Bronchial epithelial cell (primary cell): ENCODE measurements at regions not wholly inside any gene's neighbourhood (a gene's known extent, or its start where the extent isn't known, plus 50 kb on each side); places are given as distances from the start of the nearest gene placed in this dataset.

Source experiments
- DNase-seq: peaks from one replicate; pipeline ENCODE4 v3.0.0-alpha.2; 2010; ENCODE audit warnings: low read depth
- FAIRE-seq: peaks from 2 replicates; lab custom pipeline; 2011; peaks lifted over from hg19 to GRCh38; lab: Jason Lieb, UNC
- H3K27me3 ChIP-seq: 2 replicates; pipeline ENCODE4 v1.5.1; 2011; ENCODE audit warnings: low read length; ENCODE audit not compliant: control insufficient read depth, insufficient read depth
- H3K36me3 ChIP-seq: 2 replicates; pipeline ENCODE4 v1.5.1; 2011; ENCODE audit warnings: low read length; ENCODE audit not compliant: control insufficient read depth, insufficient read depth
- H3K4me3 ChIP-seq: 2 replicates; pipeline ENCODE4 v1.5.1; 2011; ENCODE audit warnings: mild to moderate bottlenecking, low read depth, low read length, control low read depth
- TF ChIP-seq, protein P1 (sequence below): IDR thresholded peaks from 2 replicates; pipeline ENCODE4 v1.5.1; 2011; ENCODE audit warnings: mild to moderate bottlenecking, moderate library complexity, low read length, control low read depth, inconsistent platforms; ENCODE audit not compliant: insufficient read depth, severe bottlenecking

GRCh38 chr11:70719516-70719915, 321.2 kb downstream of the CTTN start:
- FAIRE-seq: no peak
- Histone ChIP-seq H3K36me3 (no peaks in the 10 kb centered on the region), H3K27me3 (no peaks in the 10 kb centered on the region), H3K4me3 (no peak overlapping the region)
- TF ChIP-seq, protein P1, sequence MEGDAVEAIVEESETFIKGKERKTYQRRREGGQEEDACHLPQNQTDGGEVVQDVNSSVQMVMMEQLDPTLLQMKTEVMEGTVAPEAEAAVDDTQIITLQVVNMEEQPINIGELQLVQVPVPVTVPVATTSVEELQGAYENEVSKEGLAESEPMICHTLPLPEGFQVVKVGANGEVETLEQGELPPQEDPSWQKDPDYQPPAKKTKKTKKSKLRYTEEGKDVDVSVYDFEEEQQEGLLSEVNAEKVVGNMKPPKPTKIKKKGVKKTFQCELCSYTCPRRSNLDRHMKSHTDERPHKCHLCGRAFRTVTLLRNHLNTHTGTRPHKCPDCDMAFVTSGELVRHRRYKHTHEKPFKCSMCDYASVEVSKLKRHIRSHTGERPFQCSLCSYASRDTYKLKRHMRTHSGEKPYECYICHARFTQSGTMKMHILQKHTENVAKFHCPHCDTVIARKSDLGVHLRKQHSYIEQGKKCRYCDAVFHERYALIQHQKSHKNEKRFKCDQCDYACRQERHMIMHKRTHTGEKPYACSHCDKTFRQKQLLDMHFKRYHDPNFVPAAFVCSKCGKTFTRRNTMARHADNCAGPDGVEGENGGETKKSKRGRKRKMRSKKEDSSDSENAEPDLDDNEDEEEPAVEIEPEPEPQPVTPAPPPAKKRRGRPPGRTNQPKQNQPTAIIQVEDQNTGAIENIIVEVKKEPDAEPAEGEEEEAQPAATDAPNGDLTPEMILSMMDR: no peak
- DNase-seq: no peak

DNA sequence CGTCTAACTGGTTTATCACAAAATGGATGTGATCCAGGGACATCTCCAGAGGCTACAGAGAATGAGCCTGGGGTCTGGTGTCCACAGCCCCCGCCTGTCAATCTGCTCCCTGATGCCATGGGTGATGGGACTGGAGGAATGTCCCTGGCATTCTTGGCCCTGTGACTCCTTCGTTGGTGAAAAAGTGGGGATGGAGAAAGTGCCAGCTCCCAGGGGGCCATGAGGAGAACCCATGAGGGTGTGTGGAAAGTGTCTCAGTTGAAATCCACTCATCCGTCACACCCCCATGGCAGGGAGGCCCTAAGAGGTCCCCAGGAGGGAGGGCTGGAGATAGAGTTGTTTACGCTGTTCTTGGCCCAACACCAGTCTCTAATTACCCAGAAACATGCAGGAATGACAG, 322.0 kb downstream of the CTTN start:
- DNase-seq (no peak), FAIRE-seq (no peak)
- TF ChIP-seq, protein P1: no peak
- no peaks in the 10 kb centered on the region for H3K27me3 ChIP-seq
- no peaks in the 10 kb centered on the region for H3K36me3 ChIP-seq
- no peak overlapping the region for H3K4me3 ChIP-seq

DNA sequence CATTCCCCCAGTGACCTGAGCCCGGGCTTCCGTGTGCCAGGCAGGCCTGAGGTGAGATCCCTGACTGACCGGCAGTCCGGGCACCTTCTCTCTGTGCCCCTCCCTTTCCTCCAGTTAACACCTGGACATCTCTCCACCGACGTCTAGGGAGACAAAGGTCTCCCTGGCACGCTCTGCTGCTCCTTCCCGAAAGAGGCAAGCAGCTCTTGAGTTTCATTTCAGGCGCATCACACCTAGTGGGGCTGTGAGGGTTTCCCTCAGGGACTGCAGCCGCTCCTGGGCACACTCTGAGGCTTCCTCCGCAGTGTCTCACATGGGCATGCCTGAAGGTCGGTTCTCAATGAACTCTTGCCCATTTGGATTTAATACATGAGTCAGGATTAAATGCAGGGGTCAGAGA, 322.7 kb downstream of the CTTN start:
- H3K27me3 ChIP-seq: no peaks in the 10 kb centered on the region
- no peak overlapping the region for H3K4me3 ChIP-seq
- DNase-seq (no peak), FAIRE-seq (no peak)
- TF ChIP-seq, protein P1: no peak
- no peaks in the 10 kb centered on the region for H3K36me3 ChIP-seq

DNA sequence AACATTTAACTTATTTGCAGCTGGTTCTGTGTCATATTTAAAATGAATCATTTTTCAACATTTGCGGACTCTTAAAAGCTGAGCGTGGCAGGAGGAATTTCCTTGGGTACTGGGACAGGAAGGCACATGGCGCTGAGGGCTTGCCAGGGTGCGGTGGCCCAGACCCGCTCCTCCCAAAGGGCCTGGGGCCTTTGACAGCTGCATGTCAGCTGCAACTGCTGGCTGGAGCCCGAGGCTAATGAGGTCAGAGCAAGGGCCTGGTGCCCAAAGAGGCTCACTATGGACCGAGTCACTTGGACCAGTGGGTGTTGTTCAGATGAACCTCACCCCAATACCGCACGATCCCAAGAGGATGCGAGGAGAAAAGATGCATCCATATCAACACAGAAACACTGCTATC, 326.9 kb downstream of the CTTN start:
- DNase-seq (no peak), FAIRE-seq (peak; percentile 13)
- H3K36me3 ChIP-seq: no peaks in the 10 kb centered on the region
- TF ChIP-seq, protein P1: no peak
- H3K4me3 ChIP-seq: no peak overlapping the region
- no peaks in the 10 kb centered on the region for H3K27me3 ChIP-seq

GRCh38 chr11:70725739-70726138, 327.4 kb downstream of the CTTN start:
- Histone ChIP-seq H3K36me3 (no peaks in the 10 kb centered on the region), H3K4me3 (no peak overlapping the region), H3K27me3 (no peaks in the 10 kb centered on the region)
- DNase-seq (no peak), FAIRE-seq (no peak)
- TF ChIP-seq, protein P1: no peak

DNA sequence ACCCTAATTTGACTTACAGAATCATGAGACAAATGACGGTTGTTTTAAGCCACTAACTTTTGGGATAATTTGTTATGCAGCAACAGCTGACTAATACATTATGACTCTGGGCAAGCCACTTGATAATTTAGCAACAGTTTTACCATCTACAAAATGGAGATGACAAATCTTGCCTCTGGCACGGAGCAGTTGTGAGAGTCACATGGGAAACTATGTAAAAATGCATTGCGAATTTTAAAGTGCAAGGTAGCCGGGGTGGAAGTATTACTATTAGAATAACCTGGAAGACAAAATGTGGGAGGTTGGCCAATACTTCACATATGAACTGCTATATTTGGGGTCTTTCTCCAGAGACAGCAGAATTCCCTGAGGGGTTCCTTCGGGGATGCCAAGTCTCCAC, 328.7 kb downstream of the CTTN start:
- DNase-seq (no peak), FAIRE-seq (no peak)
- no peak overlapping the region for H3K4me3 ChIP-seq
- TF ChIP-seq, protein P1: no peak
- H3K36me3 ChIP-seq: no peaks in the 10 kb centered on the region
- H3K27me3 ChIP-seq: no peaks in the 10 kb centered on the region
